Prostate gland (tissue), 2 donors: ENCODE measurements at regions not wholly inside any gene's neighbourhood (a gene's known extent, or its start where the extent isn't known, plus 50 kb on each side); places are given as distances from the start of the nearest gene placed in this dataset.
"Not testable (repeated sequence)": the region's sequence is repeated elsewhere in the genome, so short reads cannot be mapped to it uniquely, and the experiment has no call there.

ENCODE experiments used
- CTCF ChIP-seq, 4 experiments: fragments of 200-600 bp in 2 of 4; fragments of 450-650 bp in 2 of 4; sonication (generic) in 2 of 4; IDR thresholded peaks; 1 replicate in 3 of 4; 2 replicates in 1 of 4; pipeline ENCODE4 v1.5.1; 2016 to 2019; ENCODE audit warnings: antibody characterized with exemption in 4 of 4, mild to moderate bottlenecking in 2 of 4, moderate library complexity in 2 of 4
- POLR2A ChIP-seq: fragments of 450-650 bp; IDR thresholded peaks from one replicate; pipeline ENCODE4 v1.6.1; 2016; ENCODE audit warnings: antibody characterized with exemption, mild to moderate bottlenecking

GRCh38 chr1:228681076-228681565 is 54.2 kb upstream of the RHOU start:
- TF ChIP-seq POLR2A; CTCF (IDR thresholded peaks at IDR 0.05): not testable (repeated sequence)
